ENCODE measurements at regions not wholly inside any gene's neighbourhood (a gene's known extent, or its start where the extent isn't known, plus 50 kb on each side); places are given as distances from the start of the nearest gene placed in this dataset.

DNA sequence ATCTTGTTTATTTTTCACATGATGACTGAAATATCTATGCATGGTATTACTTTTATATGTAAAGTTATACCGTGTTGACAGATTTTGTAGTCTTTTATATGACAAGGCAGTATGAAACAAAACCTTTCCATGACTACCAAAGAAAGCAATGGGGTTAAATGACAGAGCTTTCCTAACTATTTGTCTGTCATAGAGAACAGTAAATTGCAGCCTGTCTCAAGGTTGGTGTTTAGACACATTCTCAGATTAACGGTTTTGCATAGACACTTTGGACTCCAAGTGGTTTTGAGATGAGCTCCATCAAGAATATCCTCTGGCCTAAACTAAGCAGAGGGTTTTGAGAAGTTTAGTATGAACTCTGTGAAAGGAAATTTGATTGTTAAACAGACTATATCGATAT lies 180.7 kb upstream of the TENM3 start:
- DNase-seq = no peak

- no peak for DNase-seq
Observed at GRCh38 chr4:182062936-182063335, 180.3 kb upstream of the TENM3 start.

GRCh38 chr4:182063651-182064050 lies 179.6 kb upstream of the TENM3 start:
- no peak for DNase-seq

DNA sequence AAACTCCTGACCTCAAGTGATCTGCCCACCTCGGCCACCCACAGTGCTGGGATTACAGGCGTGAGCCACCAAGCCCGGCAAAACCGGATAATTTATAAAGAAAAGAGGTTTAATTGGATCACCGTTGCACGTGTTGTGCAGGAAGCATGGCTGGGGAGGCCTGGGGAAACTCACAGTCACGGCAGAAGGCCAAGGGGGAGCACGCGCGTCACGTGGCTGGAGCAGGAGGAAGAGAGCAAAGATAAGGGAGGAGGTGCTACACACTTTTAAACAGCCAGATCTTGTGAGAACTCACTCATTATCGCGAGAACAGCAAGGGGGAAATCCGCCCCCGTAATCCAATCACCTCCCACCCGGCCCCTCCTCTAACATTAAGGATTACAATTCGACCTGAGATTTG lies 177.9 kb upstream of the TENM3 start:
- no peak for DNase-seq

DNA sequence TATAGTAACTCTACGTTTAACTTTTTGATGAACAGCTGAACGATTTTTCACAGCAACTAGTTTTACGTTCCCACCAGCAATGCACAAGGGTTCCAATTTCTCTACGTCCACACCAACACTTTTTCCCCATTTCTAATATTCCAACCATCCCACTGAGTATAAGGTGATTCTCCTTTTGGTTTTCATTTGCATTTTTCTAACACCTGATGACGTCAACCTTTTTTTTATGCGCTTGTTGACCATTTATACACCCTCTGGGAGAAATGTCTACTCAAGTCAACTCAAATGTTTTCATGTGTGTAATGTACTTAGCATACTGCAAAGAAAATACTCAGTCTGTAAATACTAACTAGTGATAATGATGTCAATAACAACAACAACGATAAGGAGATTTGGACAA lies 177.2 kb upstream of the TENM3 start:
- DNase-seq = no peak

DNA sequence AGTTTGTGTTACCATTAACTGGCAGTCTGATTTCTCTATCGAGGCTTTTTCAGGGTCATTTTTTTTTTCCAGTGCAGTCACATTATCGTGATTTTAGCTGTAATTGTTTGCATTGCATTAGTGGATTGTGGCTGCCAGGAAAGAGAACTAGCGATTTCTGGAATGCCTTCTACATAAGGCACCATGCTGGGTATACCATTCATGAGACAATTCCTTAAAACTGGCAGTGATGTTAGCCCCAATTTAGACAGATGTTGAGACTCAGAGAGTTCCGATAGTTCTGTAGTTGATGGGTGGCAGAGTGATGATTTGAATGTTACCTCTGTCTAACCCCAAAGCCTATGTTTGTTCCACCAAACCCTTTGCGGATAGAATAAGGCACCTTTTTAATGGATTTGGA lies 175.4 kb upstream of the TENM3 start:
- DNase-seq = no peak

- no peak for DNase-seq
Observed at GRCh38 chr4:182068920-182069319, 174.3 kb upstream of the TENM3 start.

DNA sequence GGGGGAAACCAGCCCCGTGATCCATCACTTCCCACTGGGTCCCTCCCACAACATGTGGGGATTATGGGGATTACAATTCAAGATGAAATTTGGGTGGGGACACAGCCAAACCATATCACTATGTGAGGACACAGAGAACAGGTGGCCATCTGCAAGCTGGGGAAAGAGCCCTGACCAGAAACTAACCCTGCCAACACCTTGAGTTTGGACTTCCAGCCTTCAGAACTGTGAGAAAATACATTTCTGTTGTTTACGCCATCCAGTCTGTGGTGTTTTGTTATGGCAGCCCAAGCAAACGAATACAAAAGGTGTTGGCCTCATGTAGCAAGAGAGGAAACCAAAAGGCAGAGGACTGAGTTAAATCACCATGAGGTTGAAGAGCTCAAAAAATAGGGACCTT lies 169.9 kb upstream of the TENM3 start:
- no peak for DNase-seq

- no peak for DNase-seq
Observed at GRCh38 chr4:182074139-182074538, 169.1 kb upstream of the TENM3 start.

- DNase-seq = no peak
Observed at GRCh38 chr4:182074810-182075209, 168.4 kb upstream of the TENM3 start.

DNA sequence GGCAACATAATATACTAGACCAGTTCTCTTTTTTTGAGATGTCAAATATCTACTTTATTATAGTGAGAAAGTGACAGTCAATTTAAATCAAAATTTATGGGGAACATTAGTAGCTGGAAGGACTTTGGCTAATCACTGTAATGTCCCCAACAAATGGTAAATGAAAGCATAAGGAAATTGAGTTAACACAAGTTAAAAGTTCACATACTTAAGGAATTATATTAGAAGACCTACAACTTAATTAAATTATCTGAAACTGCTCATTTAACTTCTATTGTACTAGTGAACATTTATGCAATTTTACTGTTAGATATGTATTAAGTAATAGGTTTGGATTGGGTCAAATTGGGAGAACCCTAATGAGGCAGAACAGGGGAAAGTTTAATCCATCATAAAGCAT lies 160.3 kb upstream of the TENM3 start:
- DNase-seq = no peak

- no peak for DNase-seq
Observed at GRCh38 chr4:182083671-182084410, 159.4 kb upstream of the TENM3 start.

GRCh38 chr4:182085051-182085480 lies 158.1 kb upstream of the TENM3 start:
- no peak for DNase-seq

GRCh38 chr4:182089326-182089725 lies 153.9 kb upstream of the TENM3 start:
- DNase-seq = no peak

- no peak for DNase-seq
Observed at GRCh38 chr4:182090186-182090585, 153.0 kb upstream of the TENM3 start.

DNA sequence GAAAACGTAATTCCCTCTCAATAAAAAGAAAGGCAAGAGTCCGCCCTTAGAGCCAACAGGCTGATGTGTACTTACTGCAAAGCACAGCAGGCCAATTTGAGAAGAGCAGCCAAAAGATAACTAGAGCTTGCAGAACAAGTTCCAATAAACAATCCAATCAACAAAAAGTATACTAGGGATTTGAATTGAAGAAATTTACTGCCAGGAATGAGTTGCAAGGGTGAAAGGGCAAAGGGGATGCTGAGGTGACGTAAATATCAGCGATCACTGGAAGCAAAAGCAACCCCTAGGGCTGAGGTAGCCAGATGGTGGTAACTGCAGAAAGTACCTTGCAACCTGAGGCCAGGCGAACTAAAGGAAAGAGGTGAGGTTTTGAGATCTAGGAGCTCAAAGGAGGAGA lies 152.1 kb upstream of the TENM3 start:
- no peak for DNase-seq

GRCh38 chr4:182093431-182093831 lies 149.8 kb upstream of the TENM3 start:
- DNase-seq = no peak

DNA sequence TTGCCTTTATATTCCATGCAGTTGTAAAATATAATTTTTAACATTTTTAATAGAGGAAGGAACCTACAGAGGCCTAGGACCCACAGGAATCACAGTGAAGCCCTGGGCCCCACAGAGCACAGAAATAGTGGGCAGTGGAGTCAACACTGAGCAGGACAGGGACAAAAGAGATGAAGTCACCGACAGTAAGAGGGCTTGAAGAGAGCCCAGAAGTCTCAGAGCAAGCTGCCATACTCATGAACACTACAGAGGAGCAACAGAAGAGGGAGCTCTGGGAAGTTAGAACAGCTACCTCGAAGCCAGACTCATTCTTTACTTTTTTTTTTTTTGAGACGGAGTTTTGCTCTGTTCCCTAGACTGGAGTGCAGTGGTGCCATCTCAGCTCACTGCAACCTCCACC lies 149.3 kb upstream of the TENM3 start:
- no peak for DNase-seq

GRCh38 chr4:182101618-182102017 lies 141.6 kb upstream of the TENM3 start:
- no peak for DNase-seq

GRCh38 chr4:182102576-182102975 lies 140.6 kb upstream of the TENM3 start:
- DNase-seq = no peak

DNA sequence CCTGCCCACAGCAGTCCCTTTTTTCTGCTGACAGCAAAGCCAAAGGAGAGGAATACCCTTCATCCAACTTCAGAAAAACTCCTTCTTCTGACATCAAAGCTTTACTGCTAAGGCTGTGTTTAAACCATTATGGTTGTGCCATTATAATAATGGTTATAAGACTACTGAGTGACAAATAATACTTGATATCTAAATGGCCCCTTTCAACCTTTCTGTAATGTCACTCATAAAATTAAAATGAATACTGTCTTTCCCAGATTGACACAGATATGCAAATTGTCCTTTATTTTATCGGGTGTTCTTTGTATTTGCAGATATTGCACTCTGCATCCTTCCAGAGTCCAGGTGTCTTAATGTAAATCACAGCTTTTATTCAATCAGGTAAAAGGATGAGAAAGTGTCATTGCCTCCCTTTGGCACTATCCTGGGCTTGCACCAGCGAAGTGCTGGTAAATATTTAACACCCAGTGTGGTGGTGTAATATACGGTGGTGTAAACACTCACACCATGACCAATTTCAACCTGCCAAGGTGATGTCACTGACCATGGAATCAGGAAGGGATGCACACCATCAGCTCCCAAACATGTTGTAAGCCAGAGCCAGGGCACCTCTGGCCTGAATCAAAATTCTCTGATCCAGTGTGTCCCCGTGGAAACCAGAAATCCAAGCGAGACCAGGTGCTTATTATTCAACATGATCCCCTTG lies 139.4 kb upstream of the TENM3 start:
- no peak for DNase-seq

DNA sequence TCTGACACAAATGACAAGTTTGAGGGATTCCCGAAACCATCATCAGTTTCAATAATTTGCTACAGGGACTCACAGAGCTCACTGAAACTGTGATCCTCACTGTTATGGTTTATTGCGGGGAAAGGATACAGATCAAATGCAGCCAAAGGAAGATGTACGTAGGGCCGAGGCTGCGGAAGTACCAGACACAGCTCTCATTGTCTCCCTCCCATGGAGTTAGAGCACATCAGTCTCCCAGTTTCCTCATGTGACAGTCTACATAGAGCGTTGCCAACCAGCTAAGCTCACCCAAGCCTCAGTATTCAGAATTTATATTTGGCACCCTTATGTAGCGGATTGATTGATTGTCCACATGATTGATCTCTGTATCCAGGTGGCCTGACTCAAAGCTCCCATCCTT lies 137.8 kb upstream of the TENM3 start:
- DNase-seq = no peak

- DNase-seq = no peak
Observed at GRCh38 chr4:182107931-182108330, 135.3 kb upstream of the TENM3 start.

DNA sequence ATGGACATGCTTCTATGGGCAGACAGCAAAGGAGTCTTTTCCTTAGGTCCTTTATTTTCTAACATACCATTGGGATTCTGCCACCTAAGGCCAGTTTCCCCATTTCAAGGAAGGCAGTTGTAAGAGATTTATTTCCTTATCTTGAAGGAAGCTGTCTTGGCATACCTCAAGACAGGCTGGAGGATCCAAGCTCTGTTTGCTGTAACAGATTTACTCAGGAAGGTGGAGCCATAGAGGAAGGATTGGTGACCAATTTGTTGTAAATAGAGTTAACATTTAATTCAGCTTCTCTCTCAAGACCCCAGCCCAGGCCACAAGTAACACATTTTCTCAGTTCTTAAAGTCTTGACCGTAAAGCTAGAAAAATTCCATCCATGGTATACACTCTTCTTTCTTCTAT lies 131.6 kb upstream of the TENM3 start:
- no peak for DNase-seq

DNA sequence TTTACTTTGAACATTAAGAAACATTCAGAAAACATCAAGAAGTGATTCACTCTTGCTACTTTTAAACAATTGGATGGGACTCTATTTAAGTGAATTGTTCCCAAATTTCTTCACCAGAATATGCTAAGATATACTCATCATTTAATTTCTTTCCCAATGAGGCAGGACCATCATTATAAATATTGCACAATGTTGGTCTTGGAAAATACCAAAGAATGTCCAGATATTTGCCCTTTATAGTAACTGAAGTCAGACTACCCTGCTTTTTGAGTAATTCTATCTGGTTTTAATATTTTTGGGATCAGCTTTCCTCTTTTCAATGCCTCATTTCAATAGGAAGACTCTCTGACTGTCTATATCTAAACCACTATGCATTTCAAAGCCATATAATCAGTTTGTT lies 129.4 kb upstream of the TENM3 start:
- DNase-seq = no peak

All from activated CD4-positive, alpha-beta T cell treated with anti-CD3 and anti-CD28 coated beads, Interleukin-2, amount 50 U/mL, for 16 hours (primary cell).